H9 (cell line): ENCODE measurements at regions not wholly inside any gene's neighbourhood (a gene's known extent, or its start where the extent isn't known, plus 50 kb on each side); places are given as distances from the start of the nearest gene placed in this dataset.

Source experiments
- DNase-seq: peaks from one replicate; pipeline ENCODE4 v3.0.0-alpha.2; 2017
- H2AFZ ChIP-seq: one replicate; pipeline ENCODE4 v1.6.1; 2013; ENCODE audit warnings: mild to moderate bottlenecking, low read length, control low read depth, moderate library complexity
- H2AK5ac ChIP-seq: 2 replicates; pipeline ENCODE4 v1.6.1; 2013; ENCODE audit warnings: low read length, control low read depth, mixed read lengths; ENCODE audit not compliant: insufficient read length
- H2BK120ac ChIP-seq: one replicate; pipeline ENCODE4 v1.6.1; 2013; ENCODE audit warnings: low read depth, mild to moderate bottlenecking, low read length, control low read depth, inconsistent platforms; ENCODE audit not compliant: poor library complexity, severe bottlenecking
- H2BK12ac ChIP-seq: 2 replicates; pipeline ENCODE4 v1.6.1; 2013; ENCODE audit warnings: low read length, control low read depth, mixed read lengths, low read depth; ENCODE audit not compliant: insufficient read length
- H2BK15ac ChIP-seq: 2 replicates; pipeline ENCODE4 v1.6.1; 2013; ENCODE audit warnings: low read depth, low read length, control low read depth
- H2BK20ac ChIP-seq: one replicate; pipeline ENCODE4 v1.6.1; 2013; ENCODE audit warnings: low read depth, mild to moderate bottlenecking, low read length, control low read depth, inconsistent platforms; ENCODE audit not compliant: poor library complexity, severe bottlenecking
- H2BK5ac ChIP-seq: 2 replicates; pipeline ENCODE4 v1.6.1; 2013; ENCODE audit warnings: low read length, control low read depth, mixed read lengths; ENCODE audit not compliant: insufficient read length
- H3K14ac ChIP-seq: 2 replicates; pipeline ENCODE4 v1.6.1; 2013; ENCODE audit warnings: low read length, control low read depth; ENCODE audit not compliant: insufficient read depth
- H3K18ac ChIP-seq: 2 replicates; pipeline ENCODE4 v1.6.1; 2013; ENCODE audit warnings: low read depth, mild to moderate bottlenecking, mixed read lengths, low read length, control low read depth; ENCODE audit not compliant: insufficient read length
- H3K23ac ChIP-seq: 2 replicates; pipeline ENCODE4 v1.6.1; 2013; ENCODE audit warnings: low read length, control low read depth, mixed read lengths, low read depth; ENCODE audit not compliant: insufficient read length
- H3K23me2 ChIP-seq: 2 replicates; pipeline ENCODE4 v1.6.1; 2013; ENCODE audit warnings: low read depth, mild to moderate bottlenecking, mixed read lengths, low read length, control low read depth; ENCODE audit not compliant: insufficient read length, poor library complexity, severe bottlenecking
- H3K27ac ChIP-seq: 2 replicates; pipeline ENCODE4 v1.5.1; 2013; ENCODE audit warnings: low read length, control low read depth, mixed read lengths, low read depth; ENCODE audit not compliant: insufficient read length
- H3K27me3 ChIP-seq: 2 replicates; pipeline ENCODE4 v1.6.1; 2013; ENCODE audit warnings: low read length, control low read depth, inconsistent platforms; ENCODE audit not compliant: insufficient read depth
- H3K4ac ChIP-seq: 2 replicates; pipeline ENCODE4 v1.6.1; 2013; ENCODE audit warnings: low read depth, mild to moderate bottlenecking, control low read depth, inconsistent platforms, low read length, moderate library complexity
- H3K4me1 ChIP-seq: 2 replicates; pipeline ENCODE4 v1.6.1; 2013; ENCODE audit warnings: low read length, control low read depth, inconsistent platforms; ENCODE audit not compliant: insufficient read depth
- H3K4me2 ChIP-seq: 2 replicates; pipeline ENCODE4 v1.6.1; 2013; ENCODE audit warnings: low read length, control low read depth, mixed read lengths; ENCODE audit not compliant: insufficient read length, insufficient read depth
- H3K56ac ChIP-seq: 2 replicates; pipeline ENCODE4 v1.6.1; 2013; ENCODE audit warnings: low read depth, mild to moderate bottlenecking, mixed read lengths, low read length, control low read depth; ENCODE audit not compliant: insufficient read length
- H3K79me1 ChIP-seq: 2 replicates; pipeline ENCODE4 v1.6.1; 2013; ENCODE audit warnings: low read depth, mild to moderate bottlenecking, moderate library complexity, low read length, control low read depth, inconsistent platforms; ENCODE audit not compliant: insufficient read depth, poor library complexity, severe bottlenecking
- H3K79me2 ChIP-seq: 2 replicates; pipeline ENCODE4 v1.6.1; 2013; ENCODE audit warnings: low read length, control low read depth, inconsistent platforms; ENCODE audit not compliant: insufficient read depth
- H3K9ac ChIP-seq: 2 replicates; pipeline ENCODE4 v1.6.1; 2013; ENCODE audit warnings: low read length, control low read depth, mixed read lengths; ENCODE audit not compliant: insufficient read length; ENCODE audit errors: extremely low read depth
- H3K9me3 ChIP-seq: one replicate; pipeline ENCODE4 v1.6.1; 2013; ENCODE audit warnings: low read depth, low read length, inconsistent platforms; ENCODE audit not compliant: control insufficient read depth
- H3T11ph ChIP-seq: one replicate; pipeline ENCODE4 v1.6.1; 2013; ENCODE audit warnings: mild to moderate bottlenecking, low read length, control low read depth, inconsistent platforms
- H4K20me1 ChIP-seq: one replicate; pipeline ENCODE4 v1.6.1; 2013; ENCODE audit not compliant: control insufficient read depth, insufficient read length, insufficient read depth
- H4K5ac ChIP-seq: 2 replicates; pipeline ENCODE4 v1.6.1; 2013; ENCODE audit warnings: low read depth, mild to moderate bottlenecking, mixed read lengths, low read length, control low read depth; ENCODE audit not compliant: insufficient read length
- H4K8ac ChIP-seq: replicated peaks from 2 replicates; pipeline ENCODE4 v1.6.1; 2013; ENCODE audit warnings: low read length, control low read depth, mixed read lengths, low read depth; ENCODE audit not compliant: insufficient read length
- H4K91ac ChIP-seq: 2 replicates; pipeline ENCODE4 v1.6.1; 2013; ENCODE audit warnings: low read depth, mild to moderate bottlenecking, moderate library complexity, mixed read lengths, low read length, control low read depth; ENCODE audit not compliant: insufficient read length
- H3K27ac Mint-ChIP-seq, 3 experiments: 2 replicates in 2 of 3; 3 replicates in 1 of 3; pipeline ENCODE4 v1.8.0; 2020 to 2021; ENCODE audit warnings: mixed read lengths in 3 of 3, mild to moderate bottlenecking in 1 of 3, moderate library complexity in 1 of 3
- H3K27me3 Mint-ChIP-seq: 2 replicates; pipeline ENCODE4 v1.8.0; 2021; ENCODE audit warnings: low read depth, mild to moderate bottlenecking, moderate library complexity, mixed read lengths
- H3K36me3 Mint-ChIP-seq, 3 experiments: 2 replicates in 2 of 3; 3 replicates in 1 of 3; pipeline ENCODE4 v1.8.0; 2020 to 2021; ENCODE audit warnings: low read depth in 3 of 3, mixed read lengths in 3 of 3; ENCODE audit not compliant: insufficient read depth in 1 of 3
- H3K4me1 Mint-ChIP-seq, 2 experiments: 2 replicates each; pipeline ENCODE4 v1.8.0; 2020; ENCODE audit warnings: mixed read lengths in 2 of 2
- H3K4me3 Mint-ChIP-seq, 2 experiments: 2 replicates in 1 of 2; 3 replicates in 1 of 2; pipeline ENCODE4 v1.8.0; 2020 to 2021; ENCODE audit warnings: mild to moderate bottlenecking in 2 of 2, mixed read lengths in 2 of 2, moderate library complexity in 1 of 2
- H3K9me3 Mint-ChIP-seq, 2 experiments: 2 replicates in 1 of 2; 3 replicates in 1 of 2; pipeline ENCODE4 v1.8.0; 2020; ENCODE audit warnings: mild to moderate bottlenecking in 2 of 2, mixed read lengths in 2 of 2, moderate library complexity in 1 of 2
- CTCF ChIP-seq: fragments of 200-600 bp; sonication (generic); conservative IDR thresholded peaks from 3 replicates; pipeline ENCODE4 v1.8.0; 2021; ENCODE audit warnings: antibody characterized with exemption, mild to moderate bottlenecking
- WGBS: extraction: QIAGEN DNeasy Blood & Tissue Kit; methylation state at CpG from one replicate; pipeline ENCODE4 v1.1.7; 2013; ENCODE audit warnings: missing lambda C conversion rate, low lambda C conversion rate, mixed read lengths; ENCODE audit not compliant: insufficient read length; ENCODE audit errors: extremely low coverage; 5-methylcytosine and 5-hydroxymethylcytosine counted together

GRCh38 chr1:80274256-80274655, 1267.7 kb upstream of the ADGRL4 start:
- Histone ChIP-seq H3K9me3 (no peaks in the 10 kb centered on the region), H3K14ac (no peak overlapping the region), H3T11ph (no peak overlapping the region), H2BK15ac (no peak overlapping the region), H3K4me1 (peaks cover 3% of the 10 kb centered on the region; the same call in 1 of the 2 replicates), H3K4ac (no peak overlapping the region), H3K27ac (no peak overlapping the region), H2AFZ (no peak overlapping the region), H2BK12ac (no peak overlapping the region), H4K20me1 (no peaks in the 10 kb centered on the region), H4K8ac (no peak overlapping the region), H3K4me2 (no peak overlapping the region), H3K18ac (no peak overlapping the region), H3K9ac (no peak overlapping the region), H4K91ac (no peak overlapping the region), H2AK5ac (no peak overlapping the region), H3K79me1 (no peaks in the 10 kb centered on the region), H2BK120ac (no peak overlapping the region), H4K5ac (no peak overlapping the region), H2BK20ac (no peak overlapping the region), H3K27me3 (no peaks in the 10 kb centered on the region), H3K79me2 (no peaks in the 10 kb centered on the region), H3K56ac (no peak overlapping the region), H3K23ac (no peak overlapping the region), H3K23me2 (no peaks in the 10 kb centered on the region), H2BK5ac (no peak overlapping the region)
- H3K4me1 Mint-ChIP-seq, result peaks cover 5 to 7% of the 10 kb centered on the region in 2 experiments
- no peak for DNase-seq
- no peaks in the 10 kb centered on the region for H3K36me3 Mint-ChIP-seq
- H3K27me3 Mint-ChIP-seq, result no peaks in the 10 kb centered on the region; the same call in none of the 2 replicates
- H3K9me3 Mint-ChIP-seq, result no peaks in the 10 kb centered on the region
- no peak overlapping the region for H3K27ac Mint-ChIP-seq
- WGBS, result no CpG with 5 or more reads among the region's 4 CpGs
- no peak for TF ChIP-seq CTCF
- H3K4me3 Mint-ChIP-seq, result no peak overlapping the region
